ENCODE measurements at regions not wholly inside any gene's neighbourhood (a gene's known extent, or its start where the extent isn't known, plus 50 kb on each side); places are given as distances from the start of the nearest gene placed in this dataset.
A peak's percentile ranks its signal among the peaks of the same experiment; 100 is the strongest.
"Not testable (repeated sequence)": the region's sequence is repeated elsewhere in the genome, so short reads cannot be mapped to it uniquely, and the experiment has no call there.

DNA sequence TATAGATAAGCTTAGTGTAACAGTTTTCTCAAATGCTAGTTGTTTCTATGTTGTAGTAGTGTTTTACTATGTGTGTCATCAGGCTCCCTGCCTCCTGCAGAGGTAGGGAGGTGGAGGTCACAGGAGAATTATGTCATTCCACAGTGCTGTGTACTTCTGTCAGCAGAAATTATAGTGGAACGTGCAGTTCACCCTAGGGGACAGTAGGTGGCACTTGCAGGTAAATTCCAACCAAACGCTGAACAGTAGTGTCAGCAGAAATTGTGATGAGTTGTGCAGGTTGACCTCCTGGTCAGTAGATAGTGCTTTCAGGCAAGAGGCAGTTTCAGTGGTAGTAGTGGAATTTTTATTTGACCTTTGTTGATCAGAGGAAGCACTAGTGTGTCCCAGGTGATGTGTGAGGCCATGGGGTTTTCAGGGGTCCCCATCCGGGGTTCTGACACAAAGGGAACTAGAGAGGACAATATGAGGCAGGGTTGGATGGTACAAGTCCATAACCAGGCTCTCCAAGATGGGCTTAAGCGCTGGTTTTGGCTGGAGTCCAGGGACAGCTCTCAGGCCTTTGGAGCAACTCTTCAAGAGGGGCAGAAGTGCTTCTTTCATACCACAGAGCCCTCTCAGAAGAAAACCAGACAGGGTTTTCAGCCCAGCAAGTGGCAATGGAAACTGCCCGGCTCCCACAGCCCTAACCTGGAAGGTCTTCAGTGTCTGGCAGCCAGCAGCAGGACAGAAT is 402.9 kb downstream of the CYLC2 start:
- DNase-seq (ENCODE audit: low spot score): peak; percentile 46

DNA sequence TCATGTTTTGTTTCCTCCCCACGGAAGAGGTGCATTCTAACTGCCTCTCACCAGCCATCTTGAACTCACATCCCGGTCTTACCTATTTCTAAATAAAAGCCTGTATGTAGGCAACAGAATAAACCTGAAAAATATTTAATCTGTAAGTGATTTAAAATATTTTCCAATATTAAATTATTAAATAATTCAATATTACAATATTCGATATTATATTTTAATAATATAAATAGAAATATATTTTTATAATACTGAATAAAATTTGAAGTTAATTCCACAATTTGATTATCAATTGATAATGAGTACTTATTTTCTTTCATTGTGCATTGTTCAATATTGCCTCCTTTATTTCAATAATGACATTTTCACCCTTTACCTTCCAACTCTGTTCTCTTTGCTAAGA is 404.4 kb downstream of the CYLC2 start:
- no peak for DNase-seq (ENCODE audit: low spot score)

DNA sequence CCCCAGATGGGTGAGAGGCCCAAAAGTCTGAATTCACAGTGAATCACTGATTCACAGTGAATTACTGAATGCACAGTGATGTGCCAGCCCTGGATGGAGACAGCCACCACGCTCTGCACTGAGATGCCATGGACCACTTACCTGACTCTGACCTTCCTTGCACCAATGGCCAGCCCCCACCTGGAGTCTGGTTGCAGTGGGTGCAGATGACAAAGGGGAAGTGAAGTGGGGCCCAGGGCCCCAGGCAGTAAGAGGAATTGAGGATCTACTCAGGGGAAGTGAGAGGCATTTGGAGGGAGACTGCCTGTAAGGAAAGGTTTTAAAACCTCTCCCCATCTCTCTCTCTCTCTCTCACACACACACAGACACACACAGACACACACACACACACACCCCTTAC is 412.1 kb downstream of the CYLC2 start:
- no peak for DNase-seq (ENCODE audit: low spot score)

DNA sequence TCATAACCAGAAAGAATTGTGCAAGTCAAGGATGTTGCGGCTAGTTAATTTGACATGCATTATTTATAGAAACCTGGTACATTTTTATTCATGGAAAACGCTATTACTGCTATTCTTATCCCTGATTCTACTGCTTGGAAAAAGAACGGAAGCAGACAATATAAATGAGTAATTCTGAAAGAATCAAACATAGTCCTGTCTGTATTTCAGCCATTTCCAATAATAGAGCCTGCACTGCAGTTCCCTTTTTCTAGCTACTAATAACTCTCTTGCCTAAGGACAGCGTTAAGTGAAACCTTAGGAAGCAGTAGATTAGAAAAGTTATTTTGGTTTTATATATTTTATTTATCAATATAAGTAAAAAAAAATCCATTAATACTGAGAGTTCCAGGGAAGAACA is 414.9 kb downstream of the CYLC2 start:
- no peak for DNase-seq (ENCODE audit: low spot score)

DNA sequence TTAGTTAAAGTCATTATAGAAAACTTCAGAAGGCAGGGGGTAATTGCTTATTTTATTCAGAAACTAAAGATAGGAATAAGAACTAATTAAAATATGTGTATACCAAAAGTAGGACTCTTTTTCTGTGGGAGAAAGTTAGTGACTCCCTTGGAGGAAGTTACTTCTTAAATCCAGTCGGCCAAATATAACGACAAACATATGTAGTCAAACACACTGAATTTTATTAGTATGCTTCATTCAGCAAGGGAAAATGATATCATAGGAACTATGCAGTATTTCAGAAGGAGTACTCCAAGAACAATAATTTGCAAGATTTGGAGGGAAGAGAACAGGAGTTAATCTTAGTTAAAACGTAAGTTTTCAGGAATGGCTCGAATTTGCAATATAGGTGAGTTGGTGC is 432.6 kb downstream of the CYLC2 start:
- DNase-seq (ENCODE audit: low spot score): no peak

DNA sequence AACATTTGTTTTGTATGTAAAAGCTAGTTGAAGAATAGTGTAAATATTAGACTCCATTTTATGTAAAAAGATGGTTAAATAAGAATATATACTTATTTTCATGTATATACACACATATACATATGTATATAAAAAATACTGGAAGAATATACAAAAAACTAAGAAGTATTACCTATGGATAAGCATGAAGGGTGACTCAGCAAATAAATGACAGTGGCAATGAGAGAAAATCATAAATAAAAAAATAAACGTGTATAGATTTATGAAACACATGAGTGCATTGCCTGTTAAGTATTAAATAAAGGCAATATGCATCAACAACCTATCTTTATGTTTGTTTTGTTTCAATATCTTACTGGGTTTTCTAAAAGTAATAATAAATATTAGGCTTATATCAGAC is 435.3 kb downstream of the CYLC2 start:
- DNase-seq (ENCODE audit: low spot score): no peak

DNA sequence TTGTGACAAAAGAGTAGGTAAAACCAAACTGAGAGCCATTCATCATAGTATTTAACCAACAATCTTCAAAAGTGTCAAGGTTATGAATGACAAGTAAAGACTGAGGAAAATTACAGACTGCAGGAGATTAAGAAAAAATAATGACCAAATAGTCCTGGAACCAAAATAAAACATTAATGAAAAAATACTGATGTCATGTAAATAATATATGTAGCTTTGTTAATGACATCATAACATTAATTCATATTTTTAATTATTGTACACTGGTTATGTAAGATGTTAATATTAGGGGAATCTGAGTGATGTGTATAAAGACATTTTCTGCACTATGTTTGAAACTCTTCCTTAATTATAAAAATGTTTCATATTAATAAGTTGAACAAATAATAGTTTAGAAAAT is 436.7 kb downstream of the CYLC2 start:
- DNase-seq (ENCODE audit: low spot score): no peak

DNA sequence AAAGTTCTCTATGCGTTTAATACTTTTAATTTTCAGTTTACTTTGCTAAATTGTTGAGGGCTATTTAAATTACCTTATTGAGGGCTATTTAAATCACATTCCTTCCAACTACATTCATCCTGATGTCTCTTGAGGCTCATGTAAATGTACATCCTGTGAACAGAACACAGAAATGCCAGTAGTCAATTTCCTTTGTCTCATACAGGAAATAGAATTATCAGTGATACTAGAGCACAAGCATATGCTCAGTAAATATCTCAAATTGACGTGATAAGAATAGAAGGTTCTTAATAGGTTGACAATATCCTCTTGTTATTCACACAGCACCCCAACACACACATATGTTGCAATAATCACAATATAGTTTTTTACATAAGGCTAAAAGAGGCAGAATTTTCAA is 449.0 kb downstream of the CYLC2 start:
- DNase-seq (ENCODE audit: low spot score): no peak

DNA sequence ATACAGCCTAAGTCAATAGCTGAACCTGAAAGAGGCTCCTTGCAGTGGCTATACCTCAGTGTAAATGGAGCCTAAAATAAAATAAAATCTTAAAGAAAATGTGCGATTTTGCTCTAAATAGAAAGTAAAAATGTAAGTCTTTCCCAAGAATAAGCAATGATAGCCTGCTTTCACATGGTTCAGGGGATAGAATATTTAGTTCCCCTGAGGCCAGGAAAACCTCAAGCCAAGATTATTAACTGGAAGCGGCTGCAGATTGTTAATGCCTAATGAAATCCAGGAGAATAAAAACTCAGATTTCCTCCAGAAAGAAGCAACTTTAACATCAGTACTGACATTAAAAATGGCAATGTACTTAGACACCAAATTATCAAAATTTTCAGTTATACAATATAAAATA is 463.7 kb downstream of the CYLC2 start:
- DNase-seq (ENCODE audit: low spot score): no peak

DNA sequence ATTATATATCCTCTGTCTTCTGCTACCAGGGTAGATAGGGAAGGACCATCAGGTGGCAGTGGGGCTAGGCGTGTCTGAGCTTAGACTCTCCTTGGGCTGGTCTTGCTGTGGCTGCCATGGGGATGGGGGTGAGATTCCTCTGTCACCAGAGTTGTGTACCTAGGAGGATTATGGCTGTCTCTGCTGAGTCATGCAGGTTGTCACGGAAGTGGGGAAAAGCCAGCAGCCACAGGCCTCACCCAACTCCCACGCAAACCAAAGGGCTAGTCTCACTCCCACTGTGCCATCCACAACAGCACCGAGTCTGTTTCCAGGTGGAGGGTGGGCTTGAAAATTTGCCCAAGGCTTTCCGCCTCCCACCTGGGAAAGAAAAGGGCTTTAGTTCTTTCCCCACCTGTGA is 476.1 kb downstream of the CYLC2 start:
- no peak for DNase-seq (ENCODE audit: low spot score)

DNA sequence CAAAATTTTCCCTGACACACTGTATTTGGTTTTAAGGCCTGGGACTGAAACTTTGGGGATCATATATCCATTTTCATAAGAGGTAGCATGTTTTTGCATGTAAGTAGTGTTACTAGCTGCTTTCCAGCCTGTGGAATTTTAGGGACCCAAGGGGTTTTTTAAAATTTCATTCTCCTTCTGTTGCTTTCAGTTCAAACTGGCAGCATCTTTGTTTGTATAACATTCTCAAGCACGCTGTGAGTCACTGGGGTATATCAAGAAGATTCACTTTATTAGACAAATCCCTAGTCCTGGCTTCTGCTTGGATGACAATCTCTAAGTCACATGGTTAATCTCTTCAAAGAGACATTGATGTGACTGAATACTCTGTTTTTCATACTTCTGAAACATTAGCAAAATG is 479.0 kb downstream of the CYLC2 start:
- DNase-seq (ENCODE audit: low spot score): no peak

DNA sequence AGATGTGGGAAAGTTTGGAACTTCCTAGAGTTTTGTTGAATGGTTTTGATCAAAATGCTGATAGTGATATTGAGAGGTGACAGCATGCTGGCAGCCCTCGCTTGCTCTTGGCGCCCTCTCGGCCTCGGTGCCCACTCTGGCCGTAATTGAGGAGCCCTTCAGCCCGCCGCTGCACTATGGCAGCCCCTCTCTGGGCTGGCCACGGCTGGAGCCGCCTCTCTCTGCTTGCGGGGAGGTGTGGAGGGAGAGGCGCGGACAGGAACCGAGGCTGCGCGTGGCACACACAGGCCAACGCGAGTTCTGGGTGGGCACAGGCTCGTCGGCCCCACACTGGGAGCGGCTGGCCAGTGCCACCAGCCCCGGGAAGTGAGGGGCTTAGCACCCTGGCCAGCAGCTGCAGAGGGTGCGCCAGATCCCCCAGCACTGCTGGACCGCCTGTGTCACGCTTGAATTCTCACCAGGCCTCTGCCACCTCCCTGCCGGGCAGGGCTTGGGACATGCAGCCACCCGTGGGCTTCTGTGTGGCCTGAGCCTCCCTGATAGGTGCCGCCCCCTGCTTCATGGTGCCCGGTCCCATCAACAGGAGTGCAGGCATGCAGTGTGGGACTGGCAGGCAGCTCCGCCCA is 488.5 kb downstream of the CYLC2 start:
- no peak for DNase-seq (ENCODE audit: low spot score)

DNA sequence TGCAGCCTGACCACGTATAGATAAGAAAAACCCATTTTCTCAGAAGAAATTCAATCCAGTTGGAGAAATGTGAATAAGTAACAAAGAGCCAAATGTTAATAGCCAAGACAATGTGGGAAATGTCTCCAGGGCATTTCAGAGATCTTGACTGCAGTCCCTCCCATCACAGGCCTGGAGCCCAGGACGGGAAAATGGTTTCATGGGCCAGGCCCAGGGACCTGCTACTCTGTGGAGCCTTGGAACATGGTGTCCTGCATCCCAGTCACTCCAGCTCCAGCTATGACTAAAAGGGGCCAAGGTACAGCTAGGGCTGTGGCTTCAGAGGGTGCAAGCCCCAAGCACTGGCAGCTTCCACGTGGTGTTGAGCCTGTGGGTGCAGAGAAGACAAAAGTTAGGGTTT is 490.0 kb downstream of the CYLC2 start:
- no peak for DNase-seq (ENCODE audit: low spot score)

DNA sequence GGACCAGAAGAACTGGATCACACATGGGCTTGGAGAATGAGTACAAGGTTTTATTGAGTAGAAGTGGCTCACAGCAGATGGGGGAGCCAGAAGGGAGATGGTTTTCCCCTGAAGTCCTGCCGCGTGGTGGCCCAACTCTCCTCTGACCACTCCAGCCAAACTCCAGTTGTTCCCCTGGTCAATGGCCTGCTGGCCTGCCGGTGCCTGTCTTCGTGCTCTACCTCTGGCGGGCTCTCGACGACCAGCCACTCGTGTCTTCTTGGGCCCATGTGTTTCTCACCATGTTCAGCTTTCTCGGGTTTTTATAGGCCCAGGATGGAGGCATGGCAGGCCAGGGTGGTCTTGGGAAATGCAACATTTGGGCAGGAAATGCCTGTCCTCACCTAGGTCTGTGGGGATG is 519.6 kb downstream of the CYLC2 start:
- DNase-seq (ENCODE audit: low spot score): no peak

DNA sequence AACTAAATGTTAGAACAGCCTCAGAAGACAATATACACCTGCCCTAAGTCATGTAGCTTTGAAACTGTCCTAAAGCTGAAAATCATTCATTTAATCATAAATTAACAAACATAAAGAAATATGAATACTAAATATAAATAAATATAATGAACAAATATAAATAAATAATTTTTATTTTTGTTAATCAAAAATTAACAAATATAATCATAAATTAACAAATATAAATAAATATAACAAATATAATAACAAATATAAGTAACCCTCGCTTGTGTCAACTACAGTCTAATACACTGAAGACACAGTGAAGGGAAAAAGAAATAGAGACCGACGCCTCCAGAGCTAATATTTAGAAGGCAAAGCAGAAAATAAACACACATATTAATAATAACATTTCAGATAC is 527.3 kb downstream of the CYLC2 start:
- no peak for DNase-seq (ENCODE audit: low spot score)

DNA sequence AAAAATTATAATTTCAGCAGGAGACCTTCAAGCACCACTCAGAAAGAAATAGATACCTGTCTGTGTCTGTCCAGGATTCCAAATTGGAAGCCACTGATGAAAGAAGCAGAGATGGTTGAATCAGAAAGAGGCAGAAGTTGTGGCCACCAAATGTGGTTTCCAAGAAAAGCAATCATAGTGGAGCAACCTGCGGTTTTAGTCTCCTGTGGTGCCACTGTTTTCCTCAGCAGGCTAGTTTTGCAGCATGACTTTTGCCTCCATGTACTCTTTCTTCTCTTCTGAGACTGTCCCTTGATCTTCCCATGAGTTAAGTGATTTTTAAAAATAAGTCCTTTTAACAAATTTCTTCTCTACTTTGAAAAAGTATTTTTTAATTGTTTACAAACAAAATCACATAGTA is 535.8 kb downstream of the CYLC2 start:
- DNase-seq (ENCODE audit: low spot score): no peak

DNA sequence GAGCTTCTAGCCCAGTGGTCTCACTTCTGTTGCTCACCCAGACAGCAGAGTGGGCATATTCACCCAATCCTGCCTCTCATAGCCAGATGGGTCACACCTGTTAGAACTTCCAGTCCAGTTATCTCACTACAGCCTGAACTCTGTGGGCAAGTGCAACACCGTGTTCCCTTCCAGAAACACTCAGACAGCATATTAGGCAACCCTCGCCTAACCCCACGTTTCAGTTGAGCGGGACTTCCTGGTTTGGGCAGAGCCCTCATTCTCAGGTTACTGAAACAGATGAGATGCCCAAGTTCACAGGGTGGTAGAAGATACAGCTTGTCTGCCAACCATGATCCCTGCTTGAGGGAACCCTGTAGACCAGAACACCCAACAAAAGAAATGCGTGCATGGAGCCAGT is 538.2 kb downstream of the CYLC2 start:
- DNase-seq (ENCODE audit: low spot score): no peak

DNA sequence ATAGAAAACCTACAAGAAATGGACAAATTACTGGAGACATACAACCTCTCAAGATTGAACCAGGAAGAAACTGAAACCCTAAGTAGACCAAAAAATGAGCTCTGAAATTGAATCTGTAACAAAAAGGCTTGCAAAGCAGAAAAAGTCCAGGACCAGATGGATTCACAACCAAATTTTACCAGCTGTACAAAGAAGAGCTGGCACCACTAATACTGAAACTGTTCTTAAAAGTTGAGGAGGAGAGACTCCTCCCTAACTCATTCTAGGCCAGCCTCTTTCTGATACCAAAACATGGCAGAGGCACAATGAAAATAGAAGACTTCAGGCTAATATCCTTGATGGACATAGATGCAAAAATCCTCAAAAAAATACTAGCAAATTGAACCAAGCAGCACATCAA is 542.3 kb downstream of the CYLC2 start:
- DNase-seq (ENCODE audit: low spot score): no peak

DNA sequence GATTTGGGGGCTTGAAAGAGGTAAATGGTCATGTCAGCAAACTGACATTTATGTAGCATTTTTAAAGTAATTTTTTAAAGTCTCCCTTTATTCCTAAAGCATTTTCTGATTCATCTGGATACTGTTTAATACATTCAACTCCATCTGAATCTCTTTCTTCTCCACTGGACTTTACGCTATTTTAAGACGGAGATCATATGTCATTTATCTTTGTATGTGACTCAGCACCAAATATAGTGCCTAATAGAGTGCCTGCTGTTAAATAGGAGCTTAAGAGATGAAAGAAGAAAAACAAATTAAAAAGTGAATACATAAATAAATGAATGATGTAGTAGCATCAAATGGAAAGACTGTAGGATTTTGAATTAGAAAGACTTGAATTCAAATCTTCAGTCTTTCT is 548.8 kb upstream of the SMC2 start:
- no peak for DNase-seq (ENCODE audit: low spot score)

DNA sequence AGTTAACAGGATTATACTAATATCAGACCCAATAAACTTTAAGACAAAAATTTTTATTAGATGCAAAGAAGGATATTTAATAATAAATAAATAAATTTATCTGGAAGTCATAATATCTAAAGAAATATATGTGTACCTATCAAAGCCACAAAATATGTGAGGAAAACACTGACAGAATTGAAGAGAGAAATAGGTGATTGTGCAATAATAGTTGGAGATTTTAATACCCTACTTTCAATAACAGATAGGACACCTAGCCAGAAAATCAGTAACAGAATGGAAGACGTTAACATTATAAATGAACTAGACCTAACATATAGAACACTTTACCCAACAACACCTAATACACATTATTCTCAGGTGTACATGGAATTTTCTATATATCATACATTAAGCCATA is 541.4 kb upstream of the SMC2 start:
- DNase-seq (ENCODE audit: low spot score): no peak

DNA sequence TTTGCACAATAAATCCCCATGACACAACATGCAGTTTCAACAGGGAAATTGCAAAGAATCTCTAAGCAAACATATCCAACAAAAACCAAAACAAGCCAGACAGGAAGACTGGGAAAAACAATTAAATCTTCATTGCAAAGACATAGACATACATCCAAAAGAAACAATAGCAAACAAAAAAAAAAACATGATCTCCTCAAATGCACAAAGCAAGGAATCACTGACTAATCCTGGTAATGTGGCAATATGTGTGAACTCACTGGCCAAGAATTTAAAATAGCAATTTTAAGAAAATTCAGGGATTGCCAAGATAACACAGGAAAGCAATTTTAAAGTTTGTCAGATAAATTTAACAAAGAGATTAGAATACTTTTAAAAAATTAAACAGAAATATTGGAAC is 520.1 kb upstream of the SMC2 start:
- DNase-seq (ENCODE audit: low spot score): no peak

DNA sequence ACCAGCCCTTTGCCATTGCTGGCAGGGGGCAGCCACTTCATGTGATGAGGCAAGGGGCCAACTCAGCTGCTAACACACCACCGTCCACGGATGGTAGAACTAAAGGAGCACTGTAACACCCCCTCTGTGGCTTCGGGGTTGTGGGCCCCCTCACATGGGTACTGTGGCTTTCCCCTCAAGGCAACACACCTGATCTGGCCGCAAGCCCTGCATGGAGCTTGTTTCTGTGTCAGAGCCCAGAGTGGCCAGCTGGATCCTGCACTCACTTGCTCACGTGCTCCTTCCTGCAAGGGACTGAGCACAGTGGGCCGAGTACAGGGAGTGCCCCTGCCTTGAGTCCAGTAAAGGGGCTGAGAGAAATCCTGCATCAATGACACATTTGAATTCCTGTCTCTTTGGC is 507.4 kb upstream of the SMC2 start:
- DNase-seq (ENCODE audit: low spot score): no peak

DNA sequence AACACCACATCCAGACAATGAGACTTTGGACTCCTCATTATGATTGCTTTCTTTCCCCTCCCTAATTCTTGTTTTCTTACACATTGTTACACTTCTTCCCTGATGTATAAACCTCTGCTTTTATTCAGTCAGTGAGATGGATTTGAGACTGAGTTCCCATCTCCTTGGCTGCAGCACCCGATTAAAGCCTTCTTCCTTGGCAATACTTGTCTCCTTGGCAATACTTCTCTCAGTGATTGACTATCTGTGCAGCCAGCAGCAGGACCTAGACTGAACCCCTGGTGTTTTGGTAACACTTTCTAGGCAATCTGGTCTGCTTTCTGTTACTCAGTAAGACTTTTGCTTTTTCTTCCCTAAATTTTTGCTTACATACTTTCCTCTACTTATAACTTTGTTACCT is 492.8 kb upstream of the SMC2 start:
- DNase-seq (ENCODE audit: low spot score): no peak

DNA sequence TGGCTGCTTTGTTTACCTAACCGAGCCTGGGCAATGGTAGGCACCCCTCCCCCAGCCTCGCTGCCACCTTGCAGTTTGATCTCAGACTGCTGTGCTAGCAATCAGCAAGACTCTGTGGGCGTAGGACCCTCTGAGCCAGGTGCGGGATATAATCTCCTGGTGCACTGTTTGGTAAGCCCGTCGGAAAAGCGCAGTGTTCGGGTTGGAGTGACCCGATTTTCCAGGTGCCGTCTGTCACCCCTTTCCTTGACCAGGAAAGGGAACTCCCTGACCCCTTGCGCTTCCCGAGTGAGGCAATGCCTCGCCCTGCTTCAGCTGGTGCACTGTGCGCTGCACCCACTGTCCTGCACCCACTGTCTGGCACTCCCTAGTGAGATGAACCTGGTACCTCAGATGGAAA is 482.2 kb upstream of the SMC2 start:
- DNase-seq (ENCODE audit: low spot score): not testable (repeated sequence)
